ENCODE measurements at regions not wholly inside any gene's neighbourhood (a gene's known extent, or its start where the extent isn't known, plus 50 kb on each side); places are given as distances from the start of the nearest gene placed in this dataset.
A peak's percentile ranks its signal among the peaks of the same experiment; 100 is the strongest.
"Not testable (repeated sequence)": the region's sequence is repeated elsewhere in the genome, so short reads cannot be mapped to it uniquely, and the experiment has no call there.

DNA sequence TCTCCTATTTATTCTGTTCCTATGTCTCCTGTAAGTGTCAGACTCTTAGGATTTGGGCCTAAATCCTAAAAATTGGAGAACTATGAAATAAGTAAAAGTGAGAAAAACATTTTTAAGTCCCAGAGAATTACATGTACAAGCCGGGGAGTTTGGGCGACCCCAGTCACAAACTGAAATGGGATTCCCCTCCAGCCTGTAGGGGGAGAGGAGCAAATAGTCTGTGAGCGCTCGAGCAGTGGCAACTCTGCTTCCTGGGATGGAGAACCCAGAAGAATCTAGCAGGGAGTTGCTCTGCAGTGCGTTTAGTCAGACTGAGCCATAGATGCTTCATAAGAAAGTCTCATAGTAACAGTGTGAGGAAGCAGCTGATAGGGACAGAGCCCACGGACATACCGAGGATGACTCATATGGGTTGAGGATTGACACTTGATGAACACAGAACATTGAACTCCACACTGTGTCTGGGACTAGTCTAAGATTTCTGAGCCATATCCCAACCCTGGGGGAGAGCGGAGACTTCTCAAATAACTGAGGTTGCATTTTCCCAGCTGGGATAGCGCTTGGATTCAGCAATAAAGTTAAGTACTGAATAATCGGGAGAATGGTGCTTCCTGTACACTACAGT lies 437.2 kb downstream of the BCKDHB start:
- DNase-seq (ENCODE audit: low spot score), result no peak

DNA sequence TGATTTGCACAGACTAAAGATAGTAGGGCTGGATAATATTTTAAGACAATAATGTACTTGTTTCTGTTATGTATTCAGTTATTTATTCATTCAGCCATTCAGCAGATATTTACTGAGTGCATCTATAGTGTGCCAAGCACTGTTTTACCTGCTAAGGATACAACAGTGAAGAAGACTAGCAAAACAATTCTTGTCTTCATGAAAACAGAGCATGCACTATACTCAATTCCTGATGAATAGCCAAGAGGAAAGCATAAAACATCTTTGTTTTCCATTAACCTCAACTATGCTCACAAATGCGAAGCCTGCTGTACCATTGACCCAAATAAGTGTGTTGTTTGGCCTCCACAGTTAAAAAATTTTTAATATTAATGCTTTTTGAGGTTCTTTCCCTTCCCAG lies 436.7 kb downstream of the BCKDHB start:
- no peak for DNase-seq (ENCODE audit: low spot score)

DNA sequence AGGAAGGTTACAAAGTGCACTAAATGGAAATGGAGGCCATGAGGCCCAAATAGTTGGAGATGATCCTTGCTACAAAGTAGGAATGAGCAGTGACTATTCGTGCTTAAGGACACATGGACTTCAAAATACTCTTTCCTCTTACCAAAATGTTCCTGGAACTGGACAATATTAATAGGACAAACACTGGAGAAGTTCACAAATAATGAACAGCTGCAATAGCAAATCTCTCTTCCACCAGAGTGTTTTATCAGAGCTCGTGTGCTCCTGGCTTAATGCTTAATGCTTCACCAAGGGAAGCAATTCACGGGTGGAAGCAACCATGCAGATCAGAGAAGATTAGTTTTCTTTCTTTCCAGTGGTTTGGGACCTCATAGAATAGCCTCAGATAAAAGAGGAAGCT lies 435.4 kb downstream of the BCKDHB start:
- DNase-seq (ENCODE audit: low spot score), result no peak

DNA sequence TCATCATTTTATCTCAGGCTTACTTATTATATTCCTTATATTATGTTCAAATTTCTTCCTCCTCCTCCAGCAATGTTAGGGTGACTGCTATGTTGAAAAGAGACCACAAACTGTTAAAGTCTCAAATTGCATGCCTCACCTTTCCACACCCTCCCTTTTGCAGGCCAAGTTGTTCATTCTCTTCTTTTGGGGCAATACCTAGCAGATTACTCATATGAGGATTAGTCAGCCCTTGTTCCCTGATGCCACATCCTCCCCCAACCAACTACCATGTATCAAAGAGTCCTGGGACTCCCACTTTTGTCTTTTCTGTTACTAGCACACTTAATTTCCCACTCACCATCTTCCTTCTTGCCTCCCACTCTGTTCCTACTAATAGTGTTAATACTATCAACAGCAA lies 434.7 kb downstream of the BCKDHB start:
- no peak for DNase-seq (ENCODE audit: low spot score)

DNA sequence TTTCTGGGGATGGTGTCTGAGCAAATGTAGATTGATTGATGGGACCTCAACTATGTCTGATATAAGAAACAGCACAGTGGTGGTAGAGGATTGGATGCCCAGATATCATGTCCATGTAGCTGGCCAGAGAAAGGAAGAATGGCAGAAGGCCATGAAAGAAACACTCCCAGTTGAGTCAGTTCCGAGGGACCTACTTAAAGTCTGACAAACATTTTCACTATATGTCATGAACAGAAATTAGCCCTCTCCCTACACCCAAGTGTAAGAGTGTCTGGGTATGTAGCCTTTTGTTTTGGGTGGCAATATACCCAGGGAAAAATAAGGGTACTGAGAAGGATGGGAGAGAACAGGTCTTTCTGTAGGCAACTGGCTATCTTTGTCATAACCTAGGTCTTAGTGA lies 434.2 kb downstream of the BCKDHB start:
- DNase-seq (ENCODE audit: low spot score), result no peak

DNA sequence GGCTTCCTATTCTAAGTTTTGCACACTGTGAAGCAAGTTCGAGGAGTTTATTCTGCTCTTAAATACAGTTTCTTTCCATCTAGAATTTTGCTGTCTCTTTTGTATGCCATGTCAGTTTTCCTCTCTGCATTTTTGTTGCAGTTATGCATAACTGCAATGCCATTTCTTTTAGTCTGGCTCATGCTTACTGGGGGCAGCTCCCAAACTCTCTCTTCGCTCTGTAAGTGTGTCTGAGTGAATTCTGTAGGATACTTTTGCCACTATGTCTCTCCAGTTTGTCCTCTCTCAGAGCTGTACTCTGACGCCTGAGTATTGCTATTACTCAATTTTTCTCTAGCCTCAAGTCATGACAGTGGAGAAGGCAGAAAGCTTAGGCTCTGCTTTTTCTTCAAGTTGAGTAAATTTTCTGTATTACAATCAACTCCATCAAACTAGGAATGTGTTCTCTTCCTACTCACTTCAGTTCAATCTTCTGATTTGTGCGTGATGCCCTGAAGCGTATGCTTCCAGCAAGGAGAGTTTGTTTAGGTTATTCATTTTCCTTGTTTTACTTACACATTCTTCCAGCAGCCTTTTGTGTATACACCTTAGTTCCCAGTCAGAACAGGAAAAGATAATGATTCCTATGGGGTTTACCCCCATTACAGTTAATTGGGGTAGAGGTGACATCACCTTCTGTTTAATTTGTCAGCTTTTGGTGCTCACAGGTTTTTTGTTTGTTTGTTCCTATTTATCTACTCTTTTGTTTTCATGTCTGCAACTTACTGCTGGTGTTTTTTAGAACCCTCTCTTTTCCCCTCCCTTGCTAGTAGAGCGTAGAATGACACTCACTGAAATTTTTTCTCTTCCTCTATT lies 430.9 kb downstream of the BCKDHB start:
- no peak for DNase-seq (ENCODE audit: low spot score)

DNA sequence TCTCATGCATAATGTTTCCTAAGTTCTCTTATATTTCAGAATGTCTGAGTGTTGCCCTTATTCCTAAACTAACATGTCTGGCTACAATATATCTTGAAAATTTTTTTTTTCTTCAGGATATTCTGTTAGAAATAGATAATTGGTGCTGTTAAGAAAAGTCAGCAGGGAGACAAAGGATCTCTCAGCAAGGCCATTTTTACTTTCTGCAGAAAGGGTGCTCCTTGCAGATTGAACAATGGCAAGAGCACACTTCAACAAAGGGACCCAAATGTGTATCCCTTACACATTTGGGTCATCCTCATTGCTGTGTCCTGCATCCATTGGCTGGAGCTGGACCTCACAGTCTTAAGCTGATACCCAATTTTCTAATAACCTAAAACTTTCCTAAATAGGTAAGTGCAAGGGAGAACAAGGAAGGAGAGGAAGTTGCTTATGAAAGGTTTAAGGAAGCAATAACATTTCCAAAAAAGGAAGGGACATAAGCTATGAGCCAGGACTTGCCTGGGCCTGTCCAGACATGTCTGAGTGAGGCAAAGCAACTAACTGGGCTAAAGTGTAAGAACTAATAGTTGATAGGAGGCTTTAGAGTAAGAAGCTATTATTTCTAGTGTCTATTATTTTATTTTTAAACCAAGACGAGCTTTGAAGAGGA lies 429.6 kb downstream of the BCKDHB start:
- no peak for DNase-seq (ENCODE audit: low spot score)

DNA sequence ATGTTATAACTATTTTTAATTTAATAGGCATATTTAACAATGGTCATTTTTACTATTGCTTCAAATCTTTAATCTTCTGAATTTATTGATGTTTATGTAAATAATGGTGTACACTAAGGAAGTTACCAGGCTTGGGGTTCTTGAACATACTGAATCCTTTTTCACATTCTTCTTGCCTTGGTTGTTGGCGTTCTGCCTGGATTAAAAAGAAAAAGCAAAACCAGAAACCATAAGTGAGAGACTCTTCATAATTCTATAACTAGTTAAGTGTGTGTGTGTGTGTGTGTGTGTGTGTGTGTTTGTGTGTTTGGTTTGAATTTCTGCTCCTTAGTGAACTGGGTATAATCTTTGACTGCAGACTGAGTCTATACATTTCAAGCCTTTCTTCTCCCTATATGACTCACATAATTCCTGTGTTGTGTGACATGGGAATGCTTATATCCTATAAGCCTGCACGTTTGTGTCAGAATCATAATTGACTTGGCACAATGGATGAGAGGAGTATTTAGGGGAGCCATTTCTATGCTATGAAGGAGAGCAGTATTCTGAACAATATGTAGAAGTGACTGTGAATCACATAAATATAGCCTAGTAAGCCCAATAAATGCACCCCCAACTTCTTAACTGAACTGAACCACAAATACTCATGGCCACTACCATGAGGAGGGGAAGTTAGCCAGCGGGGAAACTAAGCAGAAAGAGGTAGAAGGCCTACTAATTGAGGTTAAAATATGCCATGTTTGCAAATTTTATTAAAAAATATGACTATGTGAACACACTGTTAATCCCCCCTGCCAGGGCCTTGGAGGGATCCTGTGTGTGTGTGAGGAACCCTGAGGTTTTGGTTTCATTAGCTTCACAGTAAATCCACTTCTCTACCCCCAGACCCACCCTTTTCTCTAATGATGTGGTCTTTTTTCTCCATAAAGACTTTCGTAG lies 425.5 kb downstream of the BCKDHB start:
- DNase-seq (ENCODE audit: low spot score), result no peak

DNA sequence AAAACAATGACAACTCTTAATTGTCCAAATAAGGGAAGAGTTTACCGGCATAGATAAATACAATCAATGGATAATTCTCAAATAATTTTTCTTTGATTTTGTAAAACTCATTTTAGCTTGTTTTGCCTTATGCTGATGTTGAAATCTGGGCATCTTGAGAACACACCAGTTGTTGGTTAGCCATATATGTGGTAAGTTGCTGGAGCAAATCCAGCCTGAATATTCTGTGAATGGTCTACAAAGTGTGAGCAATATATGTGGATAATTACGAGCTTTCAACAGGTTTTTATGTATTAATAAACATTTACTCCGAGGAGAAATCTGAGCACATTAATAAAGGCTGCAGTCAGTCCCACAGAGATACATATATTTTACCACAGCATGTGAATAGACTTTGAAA lies 423.6 kb downstream of the BCKDHB start:
- DNase-seq (ENCODE audit: low spot score), result no peak

DNA sequence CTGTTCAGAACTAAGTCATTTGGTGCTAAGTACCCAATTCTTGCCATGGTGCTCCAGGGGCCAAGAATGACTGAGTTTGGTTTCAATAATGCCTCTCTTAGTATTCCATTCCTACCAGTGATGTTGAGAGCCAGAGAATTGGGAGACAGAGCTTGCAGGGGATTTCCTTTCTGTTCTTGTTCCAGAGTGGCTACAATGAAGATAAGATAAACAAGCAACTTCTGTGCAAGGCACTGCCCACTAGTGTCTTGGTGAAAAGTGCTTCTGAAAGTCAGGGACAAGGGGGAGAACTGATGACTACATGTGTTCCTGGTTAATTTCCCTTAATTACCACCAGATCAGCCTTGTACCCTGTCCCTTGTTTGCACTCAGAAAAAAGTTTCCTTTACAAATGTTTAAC lies 421.6 kb downstream of the BCKDHB start:
- no peak for DNase-seq (ENCODE audit: low spot score)

DNA sequence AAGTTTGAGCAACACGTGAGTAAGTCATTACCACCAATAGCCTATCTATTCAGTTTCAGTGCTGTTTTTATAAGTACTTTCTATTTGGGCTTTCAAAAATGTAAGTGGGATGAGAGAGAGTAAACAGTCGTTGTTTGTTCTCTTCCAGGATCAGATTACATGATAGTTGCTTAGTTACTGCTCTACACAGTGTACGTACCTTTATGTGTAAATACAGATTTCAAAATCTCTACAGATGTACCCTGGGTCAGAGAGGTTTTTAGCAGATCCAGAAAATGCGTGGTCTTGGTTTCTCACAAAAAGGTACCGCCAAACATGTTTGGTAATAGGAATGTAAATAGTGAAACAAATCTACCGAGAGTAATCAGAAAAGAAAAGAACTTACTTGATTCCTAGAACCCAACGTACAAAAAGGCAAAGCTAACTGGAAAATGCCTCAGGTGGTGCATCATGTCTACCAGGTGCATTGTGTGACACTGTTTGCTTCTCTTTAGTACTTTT lies 421.1 kb downstream of the BCKDHB start:
- peak; percentile 36 for DNase-seq (ENCODE audit: low spot score)

DNA sequence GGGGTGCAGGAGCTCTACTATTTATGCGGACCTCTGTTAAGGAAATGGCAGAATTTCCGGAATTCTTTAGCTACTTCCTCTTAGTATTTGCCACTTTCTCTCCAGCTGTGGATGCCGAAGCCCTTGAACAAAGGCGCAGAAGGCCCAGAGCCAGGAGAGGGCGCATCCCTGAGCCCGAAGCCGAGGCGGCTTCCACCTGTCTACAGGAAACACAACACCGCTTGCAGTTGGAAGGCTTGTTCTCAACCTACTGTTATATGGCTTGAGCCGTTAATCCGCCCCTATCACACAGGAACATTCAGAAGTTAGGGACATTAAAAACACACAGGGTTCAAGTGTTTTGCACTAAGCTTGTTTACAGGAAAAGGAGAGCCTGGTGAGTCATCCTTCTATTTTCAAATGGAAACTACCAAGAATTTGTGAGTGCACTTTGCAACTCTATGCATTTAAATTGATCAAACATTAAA lies 417.1 kb downstream of the BCKDHB start:
- DNase-seq (ENCODE audit: low spot score), result no peak

DNA sequence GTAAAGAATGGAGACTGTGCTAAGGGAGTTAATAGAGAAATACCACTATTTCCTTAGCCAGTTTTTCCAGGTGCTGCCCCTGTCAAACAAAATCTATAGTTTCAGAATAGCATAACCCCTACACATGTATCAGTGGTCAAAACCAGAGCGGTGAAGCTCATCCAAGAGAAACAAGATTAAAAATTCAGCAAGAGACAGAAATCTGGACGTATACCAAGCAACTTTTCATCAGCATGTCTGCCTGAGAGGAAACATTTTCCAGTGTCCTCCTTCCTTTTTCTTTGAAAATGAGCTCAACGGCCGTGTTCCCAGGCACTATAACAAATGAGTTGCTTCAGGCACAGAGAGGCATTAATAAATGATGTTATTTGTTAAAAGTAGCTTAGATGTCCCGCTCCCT lies 416.5 kb downstream of the BCKDHB start:
- DNase-seq (ENCODE audit: low spot score), result no peak

DNA sequence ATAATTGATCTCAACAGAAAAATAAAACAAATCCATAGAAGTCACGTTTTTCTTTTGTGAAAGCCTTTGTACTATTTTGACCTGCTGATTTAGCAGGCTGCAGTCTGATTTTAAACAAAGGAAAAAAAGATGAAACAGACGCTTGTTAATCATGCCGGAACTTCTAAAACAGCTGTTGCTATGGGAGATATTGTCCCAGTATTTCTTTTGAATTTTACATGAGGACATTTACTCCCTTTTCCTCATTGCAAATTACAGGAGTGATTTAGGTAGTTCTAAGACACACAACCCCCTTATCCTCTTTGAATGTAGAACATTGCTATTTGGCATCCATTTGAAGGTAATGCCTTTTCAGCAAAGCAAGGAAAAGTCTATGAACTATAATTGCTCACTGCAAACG lies 416.1 kb downstream of the BCKDHB start:
- DNase-seq (ENCODE audit: low spot score), result no peak

DNA sequence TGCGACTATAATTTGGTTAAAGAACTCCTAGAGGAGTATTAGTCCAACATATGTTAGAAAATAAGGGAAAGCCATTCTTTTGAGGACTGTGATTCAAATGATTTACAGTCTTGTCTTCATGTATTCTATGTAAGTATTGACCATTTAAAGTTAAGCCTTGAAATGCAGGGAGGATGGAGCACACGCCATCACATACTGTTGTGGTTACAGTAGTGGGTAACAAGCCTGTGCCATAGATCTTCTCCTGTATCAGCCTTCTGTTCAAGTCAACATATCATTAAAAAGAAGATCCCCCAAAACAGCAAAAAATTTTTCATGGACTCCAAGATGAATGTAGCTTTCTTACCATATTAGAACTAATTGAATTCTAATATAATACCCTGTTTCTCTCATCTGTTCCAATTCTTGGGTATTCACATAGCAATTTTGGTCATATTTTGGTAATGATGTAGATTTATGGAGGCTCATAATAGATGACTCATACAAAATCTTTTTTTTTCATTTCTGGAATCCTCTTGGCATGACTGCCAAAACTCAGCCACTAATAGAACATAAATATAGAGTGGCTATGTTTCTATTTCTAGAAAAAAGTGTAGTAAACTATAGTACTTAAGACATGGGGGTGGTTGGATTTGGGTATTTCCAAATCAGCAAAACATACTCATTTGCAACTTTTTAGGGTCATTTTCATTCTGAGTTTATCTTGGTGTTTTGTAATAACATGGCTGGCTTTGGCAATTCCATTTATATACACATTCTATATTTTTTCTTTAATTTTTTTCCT lies 413.5 kb downstream of the BCKDHB start:
- DNase-seq (ENCODE audit: low spot score), result no peak

DNA sequence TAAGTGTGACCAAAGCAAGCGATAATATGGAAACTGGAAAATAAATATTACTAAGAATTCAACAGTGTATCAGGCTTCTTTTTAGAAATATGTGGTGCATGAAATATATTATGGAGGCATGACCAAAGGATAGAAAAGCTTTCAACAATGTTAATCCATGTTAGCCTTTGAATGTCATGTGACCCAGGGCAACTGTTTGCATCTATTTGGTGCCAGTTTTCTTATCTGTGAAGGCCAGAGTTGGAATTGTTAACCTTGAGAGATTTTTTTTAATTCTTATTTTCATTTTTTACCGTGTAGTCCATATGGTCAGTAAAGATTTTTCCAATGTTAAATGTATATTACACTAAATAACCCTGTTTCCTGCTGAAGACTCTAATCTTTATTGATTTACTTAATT lies 411.1 kb downstream of the BCKDHB start:
- no peak for DNase-seq (ENCODE audit: low spot score)

DNA sequence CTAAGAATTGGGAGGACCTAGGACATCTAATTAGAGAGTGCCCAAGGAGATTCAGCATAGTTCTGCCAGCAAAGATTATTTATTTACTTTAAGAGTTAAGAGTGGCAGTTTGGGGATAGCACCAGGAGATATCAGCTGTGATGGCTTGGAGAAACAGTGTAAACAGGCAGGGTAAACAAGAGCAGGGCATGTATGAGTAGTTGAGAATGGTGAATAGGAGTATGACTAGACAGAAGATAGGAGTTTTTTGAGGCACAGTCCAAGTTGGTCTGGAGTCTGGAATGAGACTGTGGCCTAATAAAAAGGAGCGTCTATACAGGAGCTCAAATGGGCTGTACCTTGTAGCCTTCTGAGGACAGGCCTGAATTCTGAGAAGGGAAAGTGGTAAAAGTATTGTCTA lies 404.1 kb downstream of the BCKDHB start:
- not testable (repeated sequence) for DNase-seq (ENCODE audit: low spot score)

DNA sequence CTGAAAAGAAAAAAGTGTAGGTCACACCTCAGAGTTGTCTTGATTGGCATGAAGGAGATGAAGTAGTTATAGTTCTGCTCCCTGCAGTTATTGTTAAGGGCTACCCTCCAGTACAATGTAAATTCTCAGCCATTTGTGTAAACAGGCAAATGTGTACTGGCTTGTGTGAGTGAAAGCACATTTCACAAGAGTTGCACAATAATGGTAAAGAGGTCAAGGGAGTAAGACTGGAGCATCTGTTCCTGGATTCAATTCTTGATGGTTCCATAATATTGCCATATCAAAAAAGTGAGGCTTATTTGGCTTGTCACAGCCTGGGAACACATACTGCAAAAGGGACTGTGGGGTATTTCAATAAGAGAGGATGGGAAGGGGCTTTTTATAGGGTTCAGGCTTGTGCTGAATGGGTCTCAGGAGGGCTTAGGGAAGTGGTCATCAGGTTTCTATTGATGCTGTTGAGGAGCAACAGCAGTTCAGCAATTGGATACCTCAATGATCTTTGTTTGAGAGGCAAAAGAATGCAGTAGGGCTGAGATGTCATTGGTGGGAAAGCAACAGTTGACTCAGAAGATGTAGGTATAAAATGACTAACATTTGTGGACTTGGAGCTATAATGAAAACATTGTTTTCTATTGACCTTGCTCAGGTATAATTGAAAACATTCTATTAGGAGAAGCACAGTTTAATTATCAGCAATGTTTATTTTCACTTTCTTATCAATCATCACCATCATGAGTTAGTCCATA lies 402.6 kb downstream of the BCKDHB start:
- DNase-seq (ENCODE audit: low spot score), result no peak

DNA sequence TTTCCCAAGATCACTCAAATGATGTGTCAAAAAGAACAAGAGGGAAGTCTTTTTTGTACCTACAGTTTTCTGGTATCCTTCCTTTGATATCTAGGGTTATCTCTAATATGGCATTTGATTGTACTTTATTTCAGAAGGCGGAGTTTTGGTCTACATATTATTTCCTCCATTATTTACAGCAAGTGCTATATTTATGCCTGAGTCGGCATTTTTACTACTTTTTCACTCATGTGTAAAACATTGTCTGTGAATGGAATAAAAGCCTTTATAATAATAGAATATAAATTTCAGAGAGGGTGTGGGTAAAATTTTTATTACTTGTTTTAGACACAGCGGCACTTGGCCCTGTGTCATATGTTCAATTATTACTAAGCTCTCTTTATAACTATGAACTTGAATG lies 398.4 kb downstream of the BCKDHB start:
- DNase-seq (ENCODE audit: low spot score), result no peak

DNA sequence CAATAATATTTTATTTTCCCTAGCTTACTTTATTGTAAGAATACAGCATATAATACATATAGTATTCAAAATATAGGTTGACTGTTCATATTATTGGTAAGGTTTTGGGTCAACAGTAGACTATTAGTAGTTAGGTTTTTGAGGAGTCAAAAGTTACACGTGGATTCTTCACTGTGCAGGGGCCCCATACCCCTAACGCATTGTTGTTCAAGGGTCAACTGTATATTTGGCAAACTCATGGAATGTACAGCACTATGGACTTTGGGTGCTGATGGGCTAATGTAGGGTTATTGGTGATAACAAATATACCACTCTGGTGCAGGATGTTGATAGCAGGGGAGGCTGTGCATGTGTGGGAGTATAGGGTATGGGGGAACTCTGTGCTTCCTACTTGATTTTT lies 397.2 kb downstream of the BCKDHB start:
- DNase-seq (ENCODE audit: low spot score), result no peak

Measured in HuH-7.5 (cell line).